Liver (tissue), 8 donors: ENCODE measurements at regions not wholly inside any gene's neighbourhood (a gene's known extent, or its start where the extent isn't known, plus 50 kb on each side); places are given as distances from the start of the nearest gene placed in this dataset.

Experiments used
- DNase-seq: peaks from one replicate; pipeline ENCODE4 v3.0.0-alpha.2; 2017; ENCODE audit warnings: low spot score
- H3K27ac ChIP-seq, 2 donors: one replicate each; pipeline ENCODE4 v1.7.0; 2013; ENCODE audit warnings: inconsistent platforms in 2 of 2, low read length in 2 of 2, control low read depth in 1 of 2, low read depth in 1 of 2, mild to moderate bottlenecking in 1 of 2
- H3K27me3 ChIP-seq, 4 donors: one replicate each; pipeline versions ENCODE4 v1.6.1 to v1.7.0; 2013; ENCODE audit warnings: low read length in 3 of 4, inconsistent platforms in 1 of 4, mild to moderate bottlenecking in 1 of 4, moderate library complexity in 1 of 4; ENCODE audit not compliant: control insufficient read depth in 4 of 4, insufficient read depth in 4 of 4
- H3K36me3 ChIP-seq, 4 donors: one replicate each; pipeline versions ENCODE4 v1.6.1 to v1.7.0; 2013; ENCODE audit warnings: low read length in 3 of 4, mild to moderate bottlenecking in 3 of 4, low read depth in 1 of 4, moderate library complexity in 1 of 4; ENCODE audit not compliant: control insufficient read depth in 4 of 4, insufficient read depth in 3 of 4
- H3K4me1 ChIP-seq, 4 donors: one replicate each; pipeline versions ENCODE4 v1.6.1 to v1.7.0; 2013; ENCODE audit warnings: low read length in 3 of 4, mild to moderate bottlenecking in 3 of 4, moderate library complexity in 1 of 4; ENCODE audit not compliant: control insufficient read depth in 4 of 4, insufficient read depth in 4 of 4
- H3K4me3 ChIP-seq, 3 donors: one replicate each; pipeline versions ENCODE4 v1.6.1 to v1.7.0; 2013; ENCODE audit warnings: low read length in 3 of 3, control low read depth in 1 of 3, low read depth in 1 of 3, mild to moderate bottlenecking in 1 of 3
- H3K9ac ChIP-seq, 2 donors: one replicate each; pipeline ENCODE4 v1.7.0; 2013; ENCODE audit warnings: low read length in 2 of 2, mild to moderate bottlenecking in 2 of 2, moderate library complexity in 2 of 2, control low read depth in 1 of 2, low read depth in 1 of 2
- H3K9me3 ChIP-seq, 4 donors: one replicate each; pipeline versions ENCODE4 v1.6.1 to v1.7.0; 2013; ENCODE audit warnings: low read length in 3 of 4; ENCODE audit not compliant: control insufficient read depth in 4 of 4
- EGR1 ChIP-seq, 2 donors: IDR thresholded peaks; 2 replicates each; pipeline ENCODE4 v1.6.1; 2016 to 2018; ENCODE audit warnings: antibody characterized with exemption in 2 of 2, low read depth in 2 of 2
- FOXA2 ChIP-seq: IDR thresholded peaks from 2 replicates; pipeline ENCODE4 v1.6.1; 2016; ENCODE audit warnings: antibody characterized with exemption
- GABPA ChIP-seq, 2 donors: IDR thresholded peaks in 1 of 2; conservative IDR thresholded peaks in 1 of 2; 2 replicates each; pipeline ENCODE4 v1.6.1; 2016; ENCODE audit warnings: antibody characterized with exemption in 2 of 2, mild to moderate bottlenecking in 1 of 2, moderate library complexity in 1 of 2
- HNF4A ChIP-seq, 2 donors: conservative IDR thresholded peaks; 2 replicates each; pipeline ENCODE4 v1.6.1; 2016; ENCODE audit warnings: antibody characterized with exemption in 2 of 2, mild to moderate bottlenecking in 2 of 2
- HNF4G ChIP-seq: IDR thresholded peaks from 2 replicates; pipeline ENCODE4 v1.6.1; 2016; ENCODE audit warnings: antibody characterized with exemption
- JUND ChIP-seq, 2 donors: IDR thresholded peaks; 2 replicates each; pipeline ENCODE4 v1.6.1; 2016; ENCODE audit warnings: antibody characterized with exemption in 2 of 2
- NR2F2 ChIP-seq: IDR thresholded peaks from 2 replicates; pipeline ENCODE4 v1.6.1; 2016; ENCODE audit warnings: antibody characterized with exemption
- RAD21 ChIP-seq, 2 donors: IDR thresholded peaks; 2 replicates each; pipeline ENCODE4 v1.6.1; 2016; ENCODE audit warnings: antibody characterized with exemption in 2 of 2, mild to moderate bottlenecking in 2 of 2
- RXRA ChIP-seq, 2 donors: IDR thresholded peaks; 2 replicates each; pipeline ENCODE4 v1.6.1; 2017 to 2018; ENCODE audit warnings: antibody characterized with exemption in 2 of 2, mild to moderate bottlenecking in 1 of 2
- SP1 ChIP-seq: IDR thresholded peaks from 2 replicates; pipeline ENCODE4 v1.6.1; 2018; ENCODE audit warnings: antibody characterized with exemption, mild to moderate bottlenecking
- TAF1 ChIP-seq: conservative IDR thresholded peaks from 2 replicates; pipeline ENCODE4 v1.6.1; 2016; ENCODE audit warnings: antibody characterized with exemption, mild to moderate bottlenecking
- WGBS: extraction: QIAGEN DNeasy Blood & Tissue Kit; methylation state at CpG from one replicate; pipeline ENCODE4 v1.1.7; 2013; 5-methylcytosine and 5-hydroxymethylcytosine counted together
- TF ChIP-seq, protein P1 (sequence below): fragments of 150-350 bp; IDR thresholded peaks from 2 replicates; pipeline ENCODE4 v1.5.1; 2017; ENCODE audit warnings: improper control_type of control experiment, low read depth, low read length; ENCODE audit not compliant: missing input control
- TF ChIP-seq, protein P2 (sequence below): IDR thresholded peaks from 2 replicates; pipeline ENCODE4 v1.6.1; 2016; ENCODE audit warnings: antibody characterized with exemption
- TF ChIP-seq, protein P3 (sequence below): IDR thresholded peaks from 2 replicates; pipeline ENCODE4 v1.6.1; 2016; ENCODE audit warnings: antibody characterized with exemption
- TF ChIP-seq, protein P4 (sequence below): IDR thresholded peaks from 2 replicates; pipeline ENCODE4 v1.6.1; 2016; ENCODE audit warnings: antibody characterized with exemption
- donor health status: healthy.
- donor health status: healthy.
- donor health status: healthy.
- donor health status: healthy.
- donor health status: healthy.

DNA sequence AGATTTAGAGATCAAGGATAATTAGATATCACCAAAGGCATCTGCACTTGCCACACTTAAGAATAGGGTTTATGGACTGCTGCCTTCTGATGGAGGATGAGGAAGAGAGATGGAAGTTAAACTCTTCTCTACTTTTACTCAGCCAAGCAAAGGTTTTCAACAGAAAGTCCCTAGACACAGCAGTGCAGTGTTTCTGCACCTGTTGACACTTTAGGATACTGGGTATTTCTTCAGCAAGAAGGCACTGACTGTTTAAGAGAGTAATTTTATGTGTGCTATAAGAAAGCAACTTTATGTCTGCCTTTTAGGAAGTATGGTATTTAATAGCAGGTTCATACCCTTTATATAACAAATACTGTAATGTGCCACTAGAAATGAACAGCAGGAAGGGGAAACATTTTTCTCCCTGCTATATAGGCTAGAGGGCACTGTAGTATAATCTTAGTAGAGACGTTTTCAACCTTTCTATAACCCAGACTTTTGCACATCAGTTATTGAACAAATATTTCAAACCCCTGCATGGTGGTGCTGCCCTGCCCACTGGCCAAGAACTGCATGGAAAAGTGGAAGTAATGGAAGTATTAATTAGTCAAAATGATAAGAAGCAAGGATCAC lies 225.0 kb upstream of the GRIP1 start:
- no peak overlapping the region for H3K9ac ChIP-seq
- H3K9me3 ChIP-seq = no peaks in the 10 kb centered on the region
- H3K4me3 ChIP-seq = no peak overlapping the region
- WGBS = 16% methylated on average over 1 of the region's 1 CpG
- DNase-seq = no peak
- H3K36me3 ChIP-seq = no peaks in the 10 kb centered on the region
- H3K27ac ChIP-seq = no peak overlapping the region
- TF ChIP-seq GABPA (IDR thresholded peaks at IDR 0.05 in 1 of 2, conservative IDR thresholded peaks at IDR 0.05 in 1 of 2) = no peak
- TF ChIP-seq, protein P1, sequence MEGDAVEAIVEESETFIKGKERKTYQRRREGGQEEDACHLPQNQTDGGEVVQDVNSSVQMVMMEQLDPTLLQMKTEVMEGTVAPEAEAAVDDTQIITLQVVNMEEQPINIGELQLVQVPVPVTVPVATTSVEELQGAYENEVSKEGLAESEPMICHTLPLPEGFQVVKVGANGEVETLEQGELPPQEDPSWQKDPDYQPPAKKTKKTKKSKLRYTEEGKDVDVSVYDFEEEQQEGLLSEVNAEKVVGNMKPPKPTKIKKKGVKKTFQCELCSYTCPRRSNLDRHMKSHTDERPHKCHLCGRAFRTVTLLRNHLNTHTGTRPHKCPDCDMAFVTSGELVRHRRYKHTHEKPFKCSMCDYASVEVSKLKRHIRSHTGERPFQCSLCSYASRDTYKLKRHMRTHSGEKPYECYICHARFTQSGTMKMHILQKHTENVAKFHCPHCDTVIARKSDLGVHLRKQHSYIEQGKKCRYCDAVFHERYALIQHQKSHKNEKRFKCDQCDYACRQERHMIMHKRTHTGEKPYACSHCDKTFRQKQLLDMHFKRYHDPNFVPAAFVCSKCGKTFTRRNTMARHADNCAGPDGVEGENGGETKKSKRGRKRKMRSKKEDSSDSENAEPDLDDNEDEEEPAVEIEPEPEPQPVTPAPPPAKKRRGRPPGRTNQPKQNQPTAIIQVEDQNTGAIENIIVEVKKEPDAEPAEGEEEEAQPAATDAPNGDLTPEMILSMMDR = no peak
- no peak for TF ChIP-seq HNF4A (conservative IDR thresholded peaks at IDR 0.05)
- TF ChIP-seq RXRA (IDR thresholded peaks at IDR 0.05) = no peak
- TF ChIP-seq HNF4G = no peak
- TF ChIP-seq, protein P2, sequence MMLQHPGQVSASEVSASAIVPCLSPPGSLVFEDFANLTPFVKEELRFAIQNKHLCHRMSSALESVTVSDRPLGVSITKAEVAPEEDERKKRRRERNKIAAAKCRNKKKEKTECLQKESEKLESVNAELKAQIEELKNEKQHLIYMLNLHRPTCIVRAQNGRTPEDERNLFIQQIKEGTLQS = no peak
- TF ChIP-seq TAF1 = no peak
- TF ChIP-seq, protein P3, sequence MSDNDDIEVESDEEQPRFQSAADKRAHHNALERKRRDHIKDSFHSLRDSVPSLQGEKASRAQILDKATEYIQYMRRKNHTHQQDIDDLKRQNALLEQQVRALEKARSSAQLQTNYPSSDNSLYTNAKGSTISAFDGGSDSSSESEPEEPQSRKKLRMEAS = no peak
- TF ChIP-seq NR2F2 = no peak
- TF ChIP-seq RAD21 (IDR thresholded peaks at IDR 0.05) = no peak
- no peak for TF ChIP-seq FOXA2
- no peaks in the 10 kb centered on the region for H3K4me1 ChIP-seq
- H3K27me3 ChIP-seq = no peaks in the 10 kb centered on the region

DNA sequence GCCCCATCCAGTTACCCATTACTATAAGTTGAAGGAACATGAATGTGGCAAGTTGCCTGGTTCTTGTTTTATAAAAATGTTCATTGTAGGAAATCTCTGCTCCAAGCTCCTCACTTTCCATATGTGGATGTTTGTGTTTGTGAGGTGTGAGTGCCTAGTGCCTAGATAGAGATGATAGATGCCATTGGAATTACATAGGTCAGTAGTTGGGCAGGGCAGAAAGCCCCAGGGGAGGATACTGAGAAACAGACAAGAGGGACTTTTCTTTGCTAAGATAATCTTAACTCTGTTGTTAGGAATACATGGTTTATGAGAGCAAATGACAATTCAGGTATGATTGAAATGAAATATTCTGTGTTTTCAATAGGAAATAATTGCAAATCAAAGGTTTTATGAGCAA lies 226.3 kb upstream of the GRIP1 start:
- no peak overlapping the region for H3K4me3 ChIP-seq
- no peaks in the 10 kb centered on the region for H3K9me3 ChIP-seq
- no peaks in the 10 kb centered on the region for H3K27me3 ChIP-seq
- H3K36me3 ChIP-seq = no peaks in the 10 kb centered on the region
- DNase-seq = no peak
- H3K27ac ChIP-seq = no peak overlapping the region
- H3K4me1 ChIP-seq = no peaks in the 10 kb centered on the region
- no peak overlapping the region for H3K9ac ChIP-seq
- TF ChIP-seq RXRA (IDR thresholded peaks at IDR 0.05) = no peak
- TF ChIP-seq EGR1 (IDR thresholded peaks at IDR 0.05; ENCODE audit: low read depth in 2 of 2) = no peak
- TF ChIP-seq JUND (IDR thresholded peaks at IDR 0.05) = no peak
- TF ChIP-seq NR2F2 = no peak
- no peak for TF ChIP-seq FOXA2
- TF ChIP-seq RAD21 (IDR thresholded peaks at IDR 0.05) = no peak
- no peak for TF ChIP-seq SP1
- TF ChIP-seq, protein P4, sequence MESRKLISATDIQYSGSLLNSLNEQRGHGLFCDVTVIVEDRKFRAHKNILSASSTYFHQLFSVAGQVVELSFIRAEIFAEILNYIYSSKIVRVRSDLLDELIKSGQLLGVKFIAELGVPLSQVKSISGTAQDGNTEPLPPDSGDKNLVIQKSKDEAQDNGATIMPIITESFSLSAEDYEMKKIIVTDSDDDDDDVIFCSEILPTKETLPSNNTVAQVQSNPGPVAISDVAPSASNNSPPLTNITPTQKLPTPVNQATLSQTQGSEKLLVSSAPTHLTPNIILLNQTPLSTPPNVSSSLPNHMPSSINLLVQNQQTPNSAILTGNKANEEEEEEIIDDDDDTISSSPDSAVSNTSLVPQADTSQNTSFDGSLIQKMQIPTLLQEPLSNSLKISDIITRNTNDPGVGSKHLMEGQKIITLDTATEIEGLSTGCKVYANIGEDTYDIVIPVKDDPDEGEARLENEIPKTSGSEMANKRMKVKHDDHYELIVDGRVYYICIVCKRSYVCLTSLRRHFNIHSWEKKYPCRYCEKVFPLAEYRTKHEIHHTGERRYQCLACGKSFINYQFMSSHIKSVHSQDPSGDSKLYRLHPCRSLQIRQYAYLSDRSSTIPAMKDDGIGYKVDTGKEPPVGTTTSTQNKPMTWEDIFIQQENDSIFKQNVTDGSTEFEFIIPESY = no peak
- TF ChIP-seq, protein P2 = no peak
- TF ChIP-seq, protein P1 = no peak
